Activated CD4-positive, alpha-beta T cell treated with anti-CD3 and anti-CD28 coated beads for 1 hour (primary cell): ENCODE measurements at regions not wholly inside any gene's neighbourhood (a gene's known extent, or its start where the extent isn't known, plus 50 kb on each side); places are given as distances from the start of the nearest gene placed in this dataset.

Source experiments
- DNase-seq: peaks from one replicate; pipeline ENCODE4 v3.0.0-alpha.2; 2020

- DNase-seq = no peak
These were observed 142.4 kb downstream of the ZFP36L2 start for GRCh38 chr2:43083710-43084698.

DNA sequence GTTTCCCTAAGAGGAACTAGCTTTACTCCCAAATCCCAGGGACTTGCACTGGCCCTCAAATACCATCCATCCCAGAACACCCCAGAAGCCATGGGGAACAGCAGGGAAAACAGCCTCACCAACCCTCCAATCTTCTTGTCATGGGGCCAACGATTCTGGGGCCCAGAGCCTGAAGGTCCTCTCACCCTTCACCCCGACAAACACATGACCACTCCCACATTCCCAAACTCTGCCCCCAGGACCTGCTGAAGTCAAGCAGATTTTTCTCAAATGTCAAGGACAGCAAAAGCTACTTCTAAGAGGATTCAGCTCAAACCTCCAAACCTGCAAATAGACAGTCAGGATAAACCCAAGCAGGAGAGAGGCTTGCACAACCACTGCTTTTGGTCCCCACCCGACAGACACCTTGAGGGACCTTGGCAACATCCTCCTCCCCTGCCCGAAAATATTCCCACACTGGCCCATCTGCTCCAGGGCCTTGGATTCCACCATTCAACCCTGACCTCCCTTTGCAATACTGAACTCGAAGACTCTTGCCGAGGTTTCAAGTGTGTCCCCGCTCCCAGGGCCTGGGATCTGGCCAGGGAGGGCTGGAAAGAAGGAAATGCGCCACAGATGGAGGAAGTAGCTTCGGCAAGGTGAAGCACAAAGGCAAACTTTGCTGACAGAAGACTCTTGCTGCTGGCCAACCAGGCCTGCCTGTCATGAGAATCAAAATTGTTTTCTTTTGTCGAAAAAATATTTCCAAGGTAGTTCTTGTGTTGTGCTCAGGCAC lies 143.3 kb downstream of the ZFP36L2 start:
- no peak for DNase-seq

- DNase-seq = no peak
These were observed 144.1 kb downstream of the ZFP36L2 start for GRCh38 chr2:43082111-43082894.

- DNase-seq = no peak
These were observed 145.2 kb downstream of the ZFP36L2 start for GRCh38 chr2:43081131-43081765.

DNA sequence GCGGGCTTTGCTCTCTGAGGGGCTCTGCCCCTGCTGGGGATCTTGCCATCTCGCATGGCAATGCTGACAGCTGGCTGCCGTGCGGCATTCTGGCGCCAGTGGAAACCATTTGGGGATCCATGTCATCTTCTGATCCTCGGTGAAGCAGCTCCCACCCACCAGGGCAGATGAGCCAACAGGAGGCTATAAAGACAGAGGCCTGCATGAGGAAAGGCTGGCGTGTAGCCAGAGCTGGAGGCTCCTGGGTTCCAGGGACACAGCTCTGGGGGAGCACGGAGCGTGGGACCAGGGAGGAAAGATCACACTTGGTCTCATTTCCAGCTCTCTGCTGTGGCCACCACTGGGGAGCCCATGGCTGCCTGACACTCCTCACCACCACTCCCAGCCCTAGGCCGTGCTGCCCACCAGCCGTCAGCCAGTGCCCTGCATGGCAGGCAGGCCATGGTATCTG lies 145.8 kb downstream of the ZFP36L2 start:
- DNase-seq = no peak

GRCh38 chr2:43078781-43079755 lies 147.3 kb downstream of the ZFP36L2 start:
- DNase-seq = no peak

DNA sequence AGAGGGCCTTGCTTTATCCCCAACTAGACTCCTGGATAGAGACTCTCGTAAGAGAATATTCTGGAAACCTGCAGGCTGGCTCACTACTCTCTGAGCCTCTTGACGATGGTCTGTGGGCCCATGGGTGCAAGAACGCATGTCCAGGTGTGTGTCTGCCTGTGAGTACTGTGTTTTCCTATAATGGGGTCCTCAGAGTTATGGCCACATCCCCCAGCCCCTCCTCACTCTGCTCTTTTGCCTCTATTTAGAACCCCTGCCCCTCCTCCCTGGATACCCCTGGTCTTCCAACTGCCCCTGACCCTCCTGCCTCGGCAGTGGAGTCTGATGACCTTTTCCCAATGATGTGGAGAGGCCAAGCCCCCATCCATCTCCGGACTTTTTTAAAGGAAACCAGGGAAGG lies 148.1 kb downstream of the ZFP36L2 start:
- DNase-seq = no peak

DNA sequence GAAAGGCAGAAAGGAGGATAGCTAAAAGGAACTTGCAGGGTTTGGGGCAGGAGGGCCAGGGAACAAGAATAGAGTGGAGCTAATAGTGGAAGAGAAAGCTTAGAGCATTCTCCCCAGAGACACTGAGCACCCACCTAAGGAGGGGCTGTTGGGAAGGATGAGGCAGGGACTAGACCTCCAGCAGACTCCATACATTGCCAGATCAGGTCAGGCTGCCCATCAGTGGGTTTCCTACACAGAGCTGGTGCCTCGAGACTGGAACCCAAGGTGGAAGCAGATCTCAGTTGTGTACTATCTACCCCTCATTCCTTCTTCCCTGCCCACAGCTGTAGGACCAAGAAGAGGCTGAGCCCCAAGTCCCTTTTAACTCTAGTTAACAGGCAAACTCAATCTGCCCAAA lies 148.5 kb downstream of the ZFP36L2 start:
- DNase-seq = no peak

- no peak for DNase-seq
These were observed 149.7 kb downstream of the ZFP36L2 start for GRCh38 chr2:43076676-43077075.

DNA sequence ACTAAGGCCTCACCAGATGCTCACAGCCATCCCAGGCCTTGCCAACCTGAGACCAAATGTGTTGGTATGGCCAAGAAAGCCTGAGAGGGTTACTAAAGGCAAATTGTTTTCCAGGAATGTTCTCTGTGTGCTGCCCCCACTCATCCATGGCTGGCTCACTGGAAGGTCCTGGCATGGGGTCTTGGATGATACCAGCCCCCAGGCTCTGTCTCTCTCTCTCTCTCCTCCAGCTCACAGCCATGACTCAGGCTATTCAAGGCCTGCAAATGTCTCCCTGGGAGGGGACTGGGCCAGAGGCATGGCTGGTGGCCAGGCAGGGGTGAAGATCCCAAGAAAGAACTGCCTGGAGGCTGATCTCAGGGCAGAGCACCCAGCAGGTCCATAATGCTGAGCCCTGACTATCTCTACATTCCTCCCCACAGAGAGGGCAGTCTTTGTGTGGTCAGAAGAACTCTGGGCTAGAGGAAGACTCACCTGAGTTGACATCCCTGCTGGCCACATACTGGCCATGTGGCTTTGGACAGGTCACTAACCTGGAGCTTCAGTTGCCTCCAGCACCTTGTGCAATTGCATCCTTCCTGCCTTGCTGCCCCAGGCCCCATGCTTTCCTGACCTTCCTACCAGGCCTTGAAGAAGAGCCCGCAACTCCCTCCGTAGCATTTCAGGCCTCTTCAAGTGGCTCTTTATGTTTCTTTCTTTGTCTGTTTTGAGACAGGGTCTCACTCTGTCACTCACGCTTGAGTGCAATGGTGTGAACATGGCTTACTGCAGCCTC lies 150.4 kb downstream of the ZFP36L2 start:
- DNase-seq = no peak

DNA sequence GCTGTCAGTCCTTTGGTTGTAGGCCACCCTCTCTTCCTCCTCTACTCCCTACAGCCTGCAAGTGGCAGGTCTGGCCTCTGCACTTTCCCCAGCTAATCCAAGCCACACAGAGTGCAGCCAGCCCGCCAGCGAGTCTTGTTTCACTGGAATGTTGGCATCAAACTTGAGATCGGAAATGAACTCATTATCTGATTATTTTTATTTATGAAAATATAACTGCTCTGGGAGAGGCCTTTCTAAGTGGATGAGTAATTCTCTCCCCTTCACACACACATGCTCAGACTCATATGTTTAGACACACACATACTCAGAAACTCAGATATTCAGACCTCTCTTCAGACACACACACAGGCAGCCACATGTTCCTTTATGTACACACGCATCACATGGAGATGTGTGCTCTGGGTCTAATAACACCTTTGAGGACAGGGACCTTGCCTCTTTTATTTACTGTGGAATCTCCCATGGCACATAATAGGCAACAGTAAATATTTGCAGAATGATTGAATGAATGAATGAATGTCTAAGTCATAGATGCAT lies 151.3 kb downstream of the ZFP36L2 start:
- no peak for DNase-seq

GRCh38 chr2:43074592-43075053 lies 151.8 kb downstream of the ZFP36L2 start:
- DNase-seq = no peak

DNA sequence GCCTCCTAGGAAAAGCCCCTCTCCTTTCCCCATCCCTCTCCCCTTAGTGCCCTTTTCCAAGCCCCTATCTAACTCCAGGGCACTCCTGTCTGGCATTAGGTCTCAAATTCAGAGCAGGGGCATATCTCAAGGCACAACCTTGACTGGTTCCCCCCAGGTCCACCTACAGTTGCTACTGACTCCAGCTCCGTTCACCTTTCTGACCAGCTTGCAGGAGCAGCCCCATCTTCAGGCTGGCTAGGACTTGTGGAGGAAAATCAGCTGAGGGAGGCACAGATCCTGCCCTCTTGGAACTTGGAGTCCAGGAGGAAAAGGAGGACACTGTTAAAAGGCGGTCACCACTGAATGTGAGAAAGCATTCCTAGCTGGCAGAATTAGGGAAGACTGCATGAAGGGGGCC lies 152.4 kb downstream of the ZFP36L2 start:
- no peak for DNase-seq

- DNase-seq = no peak
These were observed 153.0 kb downstream of the ZFP36L2 start for GRCh38 chr2:43073401-43073825.

GRCh38 chr2:43071599-43072550 lies 154.5 kb downstream of the ZFP36L2 start:
- DNase-seq = no peak

DNA sequence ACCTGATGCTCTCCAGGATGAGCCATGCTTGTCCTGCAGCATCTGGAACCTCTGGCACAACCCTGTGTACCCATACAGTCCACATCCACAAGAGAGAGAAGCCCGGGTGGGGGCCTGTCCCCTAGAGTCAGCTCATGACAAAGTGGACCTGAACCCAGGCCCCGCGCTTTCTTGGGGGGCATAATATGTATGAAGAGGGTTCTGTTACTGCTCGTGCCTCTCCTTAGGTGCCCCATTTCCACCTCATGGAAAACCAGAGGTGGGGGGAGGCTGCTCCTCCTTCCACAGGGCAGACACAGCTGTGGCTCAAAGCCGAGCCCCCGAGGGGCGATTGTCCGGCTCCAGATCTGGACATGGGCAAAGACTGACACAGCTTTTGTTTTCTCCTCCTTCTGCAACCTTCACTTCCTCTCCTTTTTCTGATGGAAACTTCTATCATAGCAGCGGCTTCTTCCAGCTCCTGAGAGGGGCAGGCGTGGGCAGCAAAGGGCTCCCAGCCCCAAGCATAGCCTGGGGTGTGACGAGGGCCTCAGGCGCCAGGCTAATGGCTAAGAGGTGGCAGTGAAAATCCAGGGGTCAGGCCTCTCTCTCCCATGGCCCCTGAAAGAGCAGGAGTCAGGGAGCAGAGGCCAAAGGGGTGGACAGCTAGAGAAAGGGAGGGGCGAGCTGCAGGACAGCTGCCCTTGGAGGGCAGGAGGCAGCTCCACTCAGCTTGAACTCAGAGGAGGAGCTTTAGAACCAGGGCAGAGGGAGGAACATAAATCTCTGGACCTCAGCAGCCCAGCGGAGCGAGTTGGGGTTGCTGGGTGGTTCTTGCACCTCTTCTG lies 155.5 kb downstream of the ZFP36L2 start:
- DNase-seq = no peak

DNA sequence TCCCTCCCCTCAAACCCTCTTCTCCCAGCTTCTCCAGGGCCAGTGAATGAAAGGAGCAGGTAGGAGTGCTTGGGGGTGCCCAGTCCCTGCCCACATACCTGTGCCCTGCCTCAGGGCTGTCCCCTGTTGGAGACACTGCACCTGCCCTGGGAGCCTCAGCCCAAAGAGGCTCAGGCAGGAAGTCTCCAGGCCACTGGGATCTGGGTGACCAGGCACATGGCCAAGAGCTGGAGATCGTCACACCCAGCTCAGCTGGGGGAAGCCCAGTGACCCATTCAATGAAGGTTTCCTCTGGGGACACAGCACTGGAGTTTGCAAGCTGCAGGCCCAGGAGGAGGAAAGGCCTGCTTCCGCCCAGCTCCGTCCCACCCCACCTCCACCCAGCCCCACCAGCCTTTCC lies 156.4 kb downstream of the ZFP36L2 start:
- no peak for DNase-seq
